GM23338 (cell line): ENCODE measurements at regions not wholly inside any gene's neighbourhood (a gene's known extent, or its start where the extent isn't known, plus 50 kb on each side); places are given as distances from the start of the nearest gene placed in this dataset.

ENCODE experiments used
- ATAC-seq: fragments of 200-7000 bp; cut with Tn5 transposase; 3 replicates; pipeline ENCODE4 v1.9.1; 2020
- DNase-seq: peaks from one replicate; pipeline ENCODE4 v3.0.0-alpha.2; 2015; ENCODE audit warnings: low spot score
- H2AFZ ChIP-seq: fragments of 200-600 bp; sonication (generic); 2 replicates; pipeline ENCODE4 v1.8.0; 2016; ENCODE audit warnings: antibody characterized with exemption, mild to moderate bottlenecking, moderate library complexity
- H3F3A ChIP-seq: fragments of 200-600 bp; sonication (generic); replicated peaks from 2 replicates; pipeline ENCODE4 v1.8.0; 2017; ENCODE audit warnings: antibody characterized with exemption, mixed run types, low read depth
- H3K27ac ChIP-seq: fragments of 200-600 bp; sonication (generic); 2 replicates; pipeline ENCODE4 v1.6.1; 2016; ENCODE audit warnings: low read depth
- H3K27me3 ChIP-seq: fragments of 200-600 bp; sonication (generic); 2 replicates; pipeline ENCODE4 v1.8.0; 2016; ENCODE audit warnings: mild to moderate bottlenecking, mixed run types, moderate library complexity; ENCODE audit not compliant: insufficient read depth
- H3K36me3 ChIP-seq: fragments of 200-600 bp; sonication (generic); 2 replicates; pipeline ENCODE4 v1.8.0; 2016; ENCODE audit warnings: mild to moderate bottlenecking; ENCODE audit not compliant: insufficient read depth
- H3K4me1 ChIP-seq: fragments of 200-600 bp; sonication (generic); 2 replicates; pipeline ENCODE4 v1.8.0; 2016; ENCODE audit warnings: mild to moderate bottlenecking, moderate library complexity; ENCODE audit not compliant: insufficient read depth
- H3K4me2 ChIP-seq: fragments of 200-600 bp; sonication (generic); 2 replicates; pipeline ENCODE4 v1.7.1; 2017; ENCODE audit warnings: mixed run types
- H3K4me3 ChIP-seq: fragments of 200-600 bp; sonication (generic); 2 replicates; pipeline ENCODE4 v1.6.1; 2016; ENCODE audit warnings: mixed run types
- H3K79me2 ChIP-seq: fragments of 200-600 bp; sonication (generic); replicated peaks from 2 replicates; pipeline ENCODE4 v1.8.0; 2017; ENCODE audit warnings: mild to moderate bottlenecking; ENCODE audit not compliant: insufficient read depth
- H3K9me2 ChIP-seq: fragments of 200-600 bp; sonication (generic); 2 replicates; pipeline ENCODE4 v1.8.0; 2017; ENCODE audit not compliant: insufficient read depth
- H4K20me1 ChIP-seq: fragments of 200-600 bp; sonication (generic); replicated peaks from 2 replicates; pipeline ENCODE4 v1.8.0; 2017; ENCODE audit warnings: mild to moderate bottlenecking; ENCODE audit not compliant: insufficient read depth
- H3K27ac Mint-ChIP-seq: 2 replicates; pipeline ENCODE4 v1.8.0; 2020; ENCODE audit warnings: inconsistent platforms, mild to moderate bottlenecking, moderate library complexity, mixed read lengths
- H3K27me3 Mint-ChIP-seq: 3 replicates; pipeline ENCODE4 v1.8.0; 2022; ENCODE audit warnings: low read depth, mild to moderate bottlenecking, moderate library complexity, mixed read lengths, inconsistent platforms; ENCODE audit not compliant: insufficient read depth, poor library complexity
- H3K36me3 Mint-ChIP-seq: 3 replicates; pipeline ENCODE4 v1.8.0; 2021; ENCODE audit warnings: low read depth, mild to moderate bottlenecking, inconsistent platforms, moderate library complexity, mixed read lengths
- H3K4me1 Mint-ChIP-seq: 3 replicates; pipeline ENCODE4 v1.8.0; 2020; ENCODE audit warnings: mild to moderate bottlenecking, inconsistent platforms, mixed read lengths
- H3K4me3 Mint-ChIP-seq: 3 replicates; pipeline ENCODE4 v1.8.0; 2021; ENCODE audit warnings: moderate library complexity, mild to moderate bottlenecking, inconsistent platforms, mixed read lengths
- H3K9me3 Mint-ChIP-seq: 3 replicates; pipeline ENCODE4 v1.8.0; 2020; ENCODE audit warnings: moderate library complexity, mild to moderate bottlenecking, inconsistent platforms, mixed read lengths
- CREB1 ChIP-seq: fragments of 250-450 bp; sonication (Bioruptor Pico); IDR thresholded peaks from 2 replicates; pipeline ENCODE4 v1.5.0; 2020; ENCODE audit warnings: low read depth, mild to moderate bottlenecking, moderate library complexity
- CTCF ChIP-seq, 2 experiments: fragments of 200-600 bp in 1 of 2; sonication (generic) in 1 of 2; conservative IDR thresholded peaks; 2 replicates each; pipeline versions ENCODE4 v1.5.1 to v1.6.1; 2016 to 2017; ENCODE audit warnings: antibody characterized with exemption in 2 of 2, low read depth in 2 of 2, mild to moderate bottlenecking in 2 of 2, moderate library complexity in 1 of 2
- EZH2 ChIP-seq: fragments of 200-600 bp; sonication (generic); IDR thresholded peaks from one replicate; pipeline ENCODE4 v1.8.0; 2017; ENCODE audit warnings: antibody characterized with exemption, mild to moderate bottlenecking, low read depth; ENCODE audit not compliant: unreplicated experiment
- EZH2phosphoT487 ChIP-seq: fragments of 200-600 bp; sonication (generic); IDR thresholded peaks from one replicate; pipeline ENCODE4 v1.8.1; 2018; ENCODE audit warnings: antibody characterized with exemption; ENCODE audit not compliant: unreplicated experiment
- REST ChIP-seq: IDR thresholded peaks from one replicate; pipeline ENCODE4 v1.6.1; 2018; ENCODE audit warnings: antibody characterized with exemption; ENCODE audit not compliant: unreplicated experiment
- ZNF114 ChIP-seq: fragments of 250-450 bp; sonication (Bioruptor Pico); IDR thresholded peaks from 2 replicates; pipeline ENCODE4 v1.5.0; 2020; ENCODE audit warnings: mild to moderate bottlenecking, moderate library complexity
- ZNF331 ChIP-seq: fragments of 250-450 bp; sonication (Bioruptor Pico); IDR thresholded peaks from 2 replicates; pipeline ENCODE4 v1.5.0; 2020; ENCODE audit warnings: low read depth, mild to moderate bottlenecking, moderate library complexity
- ZNF462 ChIP-seq: fragments of 250-450 bp; sonication (Bioruptor Pico); IDR thresholded peaks from 2 replicates; pipeline ENCODE4 v1.5.0; 2020; ENCODE audit warnings: mild to moderate bottlenecking, moderate library complexity
- TF ChIP-seq, protein P1 (sequence below): IDR thresholded peaks from 2 replicates; pipeline ENCODE4 v1.6.1; 2016; ENCODE audit warnings: antibody characterized with exemption

- Mint-ChIP-seq H3K4me1 (peaks cover 6% of the 10 kb centered on the region; the same call in 2 of the 3 replicates), H3K27ac (no peak overlapping the region), H3K36me3 (no peaks in the 10 kb centered on the region), H3K4me3 (no peak overlapping the region), H3K9me3 (no peaks in the 10 kb centered on the region), H3K27me3 (peaks cover 1% of the 10 kb centered on the region)
- H3K4me2 ChIP-seq: no peak overlapping the region
- no peak overlapping the region for H3K27ac ChIP-seq
- H3K4me1 ChIP-seq: peaks cover 8% of the 10 kb centered on the region; the same call in 1 of the 2 replicates
- ATAC-seq (no peak), DNase-seq (no peak)
- no peaks in the 10 kb centered on the region for H3K27me3 ChIP-seq
- H3F3A ChIP-seq: no peaks in the 10 kb centered on the region
- no peaks in the 10 kb centered on the region for H3K36me3 ChIP-seq
- no peak overlapping the region for H3K4me3 ChIP-seq
- no peaks in the 10 kb centered on the region for H4K20me1 ChIP-seq
- TF ChIP-seq CTCF (conservative IDR thresholded peaks at IDR 0.05; ENCODE audit: low read depth in 2 of 2): no peak
- no peak for TF ChIP-seq ZNF331 (CRISPR knock-in tag)
- no peak for TF ChIP-seq EZH2
- no peak for TF ChIP-seq EZH2phosphoT487
- TF ChIP-seq ZNF114 (CRISPR knock-in tag): no peak
- TF ChIP-seq REST: no peak
- no peak for TF ChIP-seq ZNF462 (CRISPR knock-in tag)
- TF ChIP-seq, protein P1, sequence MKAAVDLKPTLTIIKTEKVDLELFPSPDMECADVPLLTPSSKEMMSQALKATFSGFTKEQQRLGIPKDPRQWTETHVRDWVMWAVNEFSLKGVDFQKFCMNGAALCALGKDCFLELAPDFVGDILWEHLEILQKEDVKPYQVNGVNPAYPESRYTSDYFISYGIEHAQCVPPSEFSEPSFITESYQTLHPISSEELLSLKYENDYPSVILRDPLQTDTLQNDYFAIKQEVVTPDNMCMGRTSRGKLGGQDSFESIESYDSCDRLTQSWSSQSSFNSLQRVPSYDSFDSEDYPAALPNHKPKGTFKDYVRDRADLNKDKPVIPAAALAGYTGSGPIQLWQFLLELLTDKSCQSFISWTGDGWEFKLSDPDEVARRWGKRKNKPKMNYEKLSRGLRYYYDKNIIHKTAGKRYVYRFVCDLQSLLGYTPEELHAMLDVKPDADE: no peak
- no peak for TF ChIP-seq CREB1
- H2AFZ ChIP-seq: no peak overlapping the region
- H3K79me2 ChIP-seq: no peaks in the 10 kb centered on the region
- no peaks in the 10 kb centered on the region for H3K9me2 ChIP-seq
Measured at GRCh38 chr12:45666816-45667215, 62.7 kb upstream of the ARID2 start.
